ENCODE measurements at regions not wholly inside any gene's neighbourhood (a gene's known extent, or its start where the extent isn't known, plus 50 kb on each side); places are given as distances from the start of the nearest gene placed in this dataset.

DNA sequence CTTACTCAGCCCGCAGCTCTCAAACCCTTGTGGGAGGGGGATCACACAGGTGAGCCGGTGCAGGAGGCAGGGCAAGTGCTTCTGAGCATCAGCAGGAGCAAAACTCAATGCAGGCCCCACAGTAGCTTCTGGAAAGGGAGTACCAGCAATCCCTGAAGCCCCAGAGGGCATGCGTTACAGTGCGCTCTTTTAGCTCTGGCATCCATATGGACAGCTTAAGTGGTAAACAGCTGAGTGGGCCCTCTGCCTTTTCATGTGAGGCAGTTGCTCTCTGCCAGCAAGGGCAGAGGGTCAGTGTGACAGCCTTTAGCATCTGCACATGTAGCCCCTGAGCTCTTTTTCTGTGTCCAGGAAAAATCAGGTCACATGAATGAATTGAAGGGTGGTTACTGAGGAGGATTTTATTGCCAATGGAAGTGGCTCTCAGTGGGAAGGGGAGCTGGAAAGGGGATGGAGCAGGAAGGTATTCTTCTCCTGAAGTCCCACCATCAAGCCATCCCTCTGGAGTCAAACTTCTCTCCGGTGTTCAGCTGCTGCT, 464.3 kb upstream of the THRB start:
- no TSS peak for BruUV-seq (replicated peaks)
- H3K27me3 Mint-ChIP-seq (ENCODE audit: insufficient read depth, unreplicated experiment) = peaks cover 5% of the 10 kb centered on the region

GRCh38 chr3:24963762-24964625, 464.1 kb upstream of the RARB start:
- Histone ChIP-seq H3K4me3 (ENCODE audit: low read depth, low read length) (no peak overlapping the region), H3K9me3 (no peaks in the 10 kb centered on the region), H3K4me1 (no peaks in the 10 kb centered on the region), H3K27me3 (replicated peaks; ENCODE audit: control insufficient read depth, insufficient read depth, low read length) (no peaks in the 10 kb centered on the region; the same call in 1 of the 2 replicates), H3K36me3 (ENCODE audit: control insufficient read depth, insufficient read depth, low read length) (no peaks in the 10 kb centered on the region)
- peak in 1 of 2 experiments; percentile 35 for DNase-seq
- Mint-ChIP-seq H3K27me3 (ENCODE audit: insufficient read depth, unreplicated experiment) (no peaks in the 10 kb centered on the region), H3K9me3 (ENCODE audit: unreplicated experiment) (no peaks in the 10 kb centered on the region), H3K27ac (ENCODE audit: unreplicated experiment) (no peak overlapping the region), H3K4me1 (ENCODE audit: low read depth, unreplicated experiment) (peaks cover 10% of the 10 kb centered on the region), H3K36me3 (ENCODE audit: insufficient read depth, unreplicated experiment) (no peaks in the 10 kb centered on the region), H3K4me3 (ENCODE audit: unreplicated experiment) (no peak overlapping the region)
- no TSS peak for BruUV-seq (replicated peaks)
- intact Hi-C loops (cut with micrococcal nuclease; ENCODE audit: unreplicated experiment) = loop anchor here (1.0 to 10.0 kb wide), 3 partner anchors 192 to 630 kb away; no protein-coding TSS in a partner anchor
- ChIA-PET POLR2A (no interaction called here), CTCF (no interaction called here)
- TF ChIP-seq, protein P1, sequence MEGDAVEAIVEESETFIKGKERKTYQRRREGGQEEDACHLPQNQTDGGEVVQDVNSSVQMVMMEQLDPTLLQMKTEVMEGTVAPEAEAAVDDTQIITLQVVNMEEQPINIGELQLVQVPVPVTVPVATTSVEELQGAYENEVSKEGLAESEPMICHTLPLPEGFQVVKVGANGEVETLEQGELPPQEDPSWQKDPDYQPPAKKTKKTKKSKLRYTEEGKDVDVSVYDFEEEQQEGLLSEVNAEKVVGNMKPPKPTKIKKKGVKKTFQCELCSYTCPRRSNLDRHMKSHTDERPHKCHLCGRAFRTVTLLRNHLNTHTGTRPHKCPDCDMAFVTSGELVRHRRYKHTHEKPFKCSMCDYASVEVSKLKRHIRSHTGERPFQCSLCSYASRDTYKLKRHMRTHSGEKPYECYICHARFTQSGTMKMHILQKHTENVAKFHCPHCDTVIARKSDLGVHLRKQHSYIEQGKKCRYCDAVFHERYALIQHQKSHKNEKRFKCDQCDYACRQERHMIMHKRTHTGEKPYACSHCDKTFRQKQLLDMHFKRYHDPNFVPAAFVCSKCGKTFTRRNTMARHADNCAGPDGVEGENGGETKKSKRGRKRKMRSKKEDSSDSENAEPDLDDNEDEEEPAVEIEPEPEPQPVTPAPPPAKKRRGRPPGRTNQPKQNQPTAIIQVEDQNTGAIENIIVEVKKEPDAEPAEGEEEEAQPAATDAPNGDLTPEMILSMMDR (IDR thresholded peaks at IDR 0.05; ENCODE audit: insufficient read depth in 1 of 2, low read depth in 1 of 2, low read length in 1 of 2, severe bottlenecking in 1 of 2, unreplicated experiment in 1 of 2) = peak; percentile 53 to 69

More for the DNA sequence above, 464.3 kb upstream of the THRB start:
- ChIA-PET POLR2A (no interaction called here), CTCF (no interaction called here)
- no peaks in the 10 kb centered on the region; the same call in 1 of the 2 replicates for H3K27me3 ChIP-seq (replicated peaks; ENCODE audit: control insufficient read depth, insufficient read depth, low read length)
- Mint-ChIP-seq H3K9me3 (ENCODE audit: unreplicated experiment) (no peaks in the 10 kb centered on the region), H3K27ac (ENCODE audit: unreplicated experiment) (no peak overlapping the region), H3K4me3 (ENCODE audit: unreplicated experiment) (no peak overlapping the region), H3K36me3 (ENCODE audit: insufficient read depth, unreplicated experiment) (no peaks in the 10 kb centered on the region), H3K4me1 (ENCODE audit: low read depth, unreplicated experiment) (no peaks in the 10 kb centered on the region)
- H3K9me3 ChIP-seq = no peaks in the 10 kb centered on the region
- H3K4me1 ChIP-seq = no peaks in the 10 kb centered on the region
- intact Hi-C loops (cut with micrococcal nuclease; ENCODE audit: unreplicated experiment) = no loop called here
- H3K36me3 ChIP-seq (ENCODE audit: control insufficient read depth, insufficient read depth, low read length) = no peaks in the 10 kb centered on the region
- TF ChIP-seq, protein P1 (IDR thresholded peaks at IDR 0.05; ENCODE audit: insufficient read depth in 1 of 2, low read depth in 1 of 2, low read length in 1 of 2, severe bottlenecking in 1 of 2, unreplicated experiment in 1 of 2) = no peak
- DNase-seq = no peak
- H3K4me3 ChIP-seq (ENCODE audit: low read depth, low read length) = no peak overlapping the region

- Mint-ChIP-seq H3K4me3 (ENCODE audit: unreplicated experiment) (no peak overlapping the region), H3K36me3 (ENCODE audit: insufficient read depth, unreplicated experiment) (no peaks in the 10 kb centered on the region), H3K9me3 (ENCODE audit: unreplicated experiment) (no peaks in the 10 kb centered on the region), H3K27me3 (ENCODE audit: insufficient read depth, unreplicated experiment) (no peaks in the 10 kb centered on the region), H3K27ac (ENCODE audit: unreplicated experiment) (no peak overlapping the region), H3K4me1 (ENCODE audit: low read depth, unreplicated experiment) (peaks cover 10% of the 10 kb centered on the region)
- POLR2A ChIA-PET = no interaction called here
- Histone ChIP-seq H3K36me3 (ENCODE audit: control insufficient read depth, insufficient read depth, low read length) (no peaks in the 10 kb centered on the region), H3K9me3 (no peaks in the 10 kb centered on the region), H3K4me1 (no peaks in the 10 kb centered on the region), H3K27me3 (replicated peaks; ENCODE audit: control insufficient read depth, insufficient read depth, low read length) (no peaks in the 10 kb centered on the region; the same call in 1 of the 2 replicates), H3K4me3 (ENCODE audit: low read depth, low read length) (no peak overlapping the region)
- CTCF ChIA-PET = no interaction called here
- no TSS peak for BruUV-seq (replicated peaks)
- TF ChIP-seq, protein P1 (IDR thresholded peaks at IDR 0.05; ENCODE audit: insufficient read depth in 1 of 2, low read depth in 1 of 2, low read length in 1 of 2, severe bottlenecking in 1 of 2, unreplicated experiment in 1 of 2) = no peak
- intact Hi-C loops (cut with micrococcal nuclease; ENCODE audit: unreplicated experiment) = loop anchor here (10.0 kb wide), 1 partner anchor 489 kb away; no protein-coding TSS in a partner anchor
- DNase-seq = no peak
Measured at GRCh38 chr3:24965706-24966385, 462.2 kb upstream of the RARB start.

All from Caco-2 (cell line).